Colon (tissue), 2 donors: ENCODE measurements at regions not wholly inside any gene's neighbourhood (a gene's known extent, or its start where the extent isn't known, plus 50 kb on each side); places are given as distances from the start of the nearest gene placed in this dataset.
A peak's percentile ranks its signal among the peaks of the same experiment; 100 is the strongest.

Experiments
- FAIRE-seq: peaks from 2 replicates; lab custom pipeline; 2012; peaks lifted over from hg19 to GRCh38; lab: Jason Lieb, UNC
- donor health status: control.
- donor health status: control.

GRCh38 chr13:40077396-40078027 is 422.1 kb downstream of the COG6 start:
- no peak for FAIRE-seq

- no peak for FAIRE-seq
Observed at GRCh38 chr13:40079721-40080120, 424.3 kb downstream of the COG6 start.

- FAIRE-seq, result no peak
Observed at GRCh38 chr13:40080676-40081075, 425.2 kb downstream of the COG6 start.

GRCh38 chr13:40082639-40083038 is 427.2 kb downstream of the COG6 start:
- FAIRE-seq, result no peak

- no peak for FAIRE-seq
Observed at GRCh38 chr13:40083841-40084240, 428.4 kb downstream of the COG6 start.

GRCh38 chr13:40084934-40085333 is 429.5 kb downstream of the COG6 start:
- FAIRE-seq, result no peak

GRCh38 chr13:40087091-40088002 is 431.9 kb downstream of the COG6 start:
- FAIRE-seq, result no peak

GRCh38 chr13:40094056-40094455 is 438.6 kb downstream of the COG6 start:
- no peak for FAIRE-seq

- FAIRE-seq, result no peak
Observed at GRCh38 chr13:40095695-40096356, 440.4 kb downstream of the COG6 start.

- FAIRE-seq, result no peak
Observed at GRCh38 chr13:40096357-40096901, 441.0 kb downstream of the COG6 start.

- no peak for FAIRE-seq
Observed at GRCh38 chr13:40098246-40098645, 442.8 kb downstream of the COG6 start.

- no peak for FAIRE-seq
Observed at GRCh38 chr13:40101708-40102359, 446.4 kb downstream of the COG6 start.

GRCh38 chr13:40102360-40102727 is 446.9 kb downstream of the COG6 start:
- FAIRE-seq, result no peak

- FAIRE-seq, result no peak
Observed at GRCh38 chr13:40102854-40103253, 447.4 kb downstream of the COG6 start.

- no peak for FAIRE-seq
Observed at GRCh38 chr13:40103864-40104263, 448.4 kb downstream of the COG6 start.

GRCh38 chr13:40105231-40105630 is 449.8 kb downstream of the COG6 start:
- no peak for FAIRE-seq

- FAIRE-seq, result no peak
Observed at GRCh38 chr13:40109351-40109844, 453.9 kb downstream of the COG6 start.

GRCh38 chr13:40113643-40114304 is 458.3 kb downstream of the COG6 start:
- no peak for FAIRE-seq

GRCh38 chr13:40114305-40114896 is 458.9 kb downstream of the COG6 start:
- FAIRE-seq, result no peak

GRCh38 chr13:40115426-40115825 is 460.0 kb downstream of the COG6 start:
- no peak for FAIRE-seq

GRCh38 chr13:40116008-40116407 is 460.5 kb downstream of the COG6 start:
- FAIRE-seq, result peak; percentile 60
